Globus pallidus (tissue), 1 donor: ENCODE measurements at regions not wholly inside any gene's neighbourhood (a gene's known extent, or its start where the extent isn't known, plus 50 kb on each side); places are given as distances from the start of the nearest gene placed in this dataset.

ENCODE experiments used
- DNase-seq: peaks from one replicate; pipeline ENCODE4 v3.0.0-alpha.2; 2015; ENCODE audit warnings: low spot score

GRCh38 chr10:116006508-116006907, 266.5 kb downstream of the GFRA1 start:
- DNase-seq = no peak

- no peak for DNase-seq
Measured at GRCh38 chr10:116005301-116005700, 267.7 kb downstream of the GFRA1 start.

- no peak for DNase-seq
Measured at GRCh38 chr10:116002735-116003134, 270.3 kb downstream of the GFRA1 start.

- no peak for DNase-seq
Measured at GRCh38 chr10:116001976-116002375, 271.0 kb downstream of the GFRA1 start.

GRCh38 chr10:116001262-116001857, 271.6 kb downstream of the GFRA1 start:
- peak; percentile 3 for DNase-seq

GRCh38 chr10:116000151-116000842, 272.7 kb downstream of the GFRA1 start:
- DNase-seq = no peak
